ENCODE measurements at regions not wholly inside any gene's neighbourhood (a gene's known extent, or its start where the extent isn't known, plus 50 kb on each side); places are given as distances from the start of the nearest gene placed in this dataset.

GRCh38 chr5:33257807-33258429 is 182.8 kb upstream of the TARS1 start:
- Histone ChIP-seq H3K36me3 (no peaks in the 10 kb centered on the region), H3K9me3 (no peaks in the 10 kb centered on the region), H3K4me3 (no peak overlapping the region), H3K4me1 (no peaks in the 10 kb centered on the region), H3K27ac (no peak overlapping the region), H3K27me3 (no peaks in the 10 kb centered on the region)
- TF ChIP-seq POLR2A (IDR thresholded peaks at IDR 0.05) (no peak), CTCF (IDR thresholded peaks at IDR 0.05) (peak in 2 of 4 experiments; percentile 5 to 24)
- DNase-seq: no peak
- intact Hi-C loops (cut with DNase I; ENCODE audit: low total_unique reads): no loop called here

GRCh38 chr5:33258553-33258952 is 182.2 kb upstream of the TARS1 start:
- TF ChIP-seq CTCF (IDR thresholded peaks at IDR 0.05) (no peak), POLR2A (IDR thresholded peaks at IDR 0.05) (no peak)
- no peak for DNase-seq
- no peaks in the 10 kb centered on the region for H3K27me3 ChIP-seq
- H3K4me3 ChIP-seq: no peak overlapping the region
- H3K36me3 ChIP-seq: no peaks in the 10 kb centered on the region
- no peaks in the 10 kb centered on the region for H3K9me3 ChIP-seq
- H3K27ac ChIP-seq: no peak overlapping the region
- H3K4me1 ChIP-seq: no peaks in the 10 kb centered on the region
- intact Hi-C loops (cut with DNase I; ENCODE audit: low total_unique reads): no loop called here

- TF ChIP-seq POLR2A (IDR thresholded peaks at IDR 0.05): no peak
- no peak for TF ChIP-seq CTCF (IDR thresholded peaks at IDR 0.05)
- Histone ChIP-seq H3K4me3 (no peak overlapping the region), H3K36me3 (no peaks in the 10 kb centered on the region), H3K27me3 (no peaks in the 10 kb centered on the region), H3K4me1 (no peaks in the 10 kb centered on the region), H3K9me3 (peaks cover 0 to 6% of the 10 kb centered on the region in 2 donors), H3K27ac (no peak overlapping the region)
- intact Hi-C loops (cut with DNase I; ENCODE audit: low total_unique reads): no loop called here
- no peak for DNase-seq
These were observed 180.7 kb upstream of the TARS1 start for GRCh38 chr5:33260098-33260497.

- intact Hi-C loops (cut with DNase I; ENCODE audit: low total_unique reads): no loop called here
- H3K4me1 ChIP-seq: no peaks in the 10 kb centered on the region
- TF ChIP-seq CTCF (IDR thresholded peaks at IDR 0.05) (no peak), POLR2A (IDR thresholded peaks at IDR 0.05) (no peak)
- no peak for DNase-seq
- no peak overlapping the region for H3K27ac ChIP-seq
- H3K27me3 ChIP-seq: no peaks in the 10 kb centered on the region
- H3K9me3 ChIP-seq: peaks cover 0 to 6% of the 10 kb centered on the region in 2 donors
- no peak overlapping the region for H3K4me3 ChIP-seq
- no peaks in the 10 kb centered on the region for H3K36me3 ChIP-seq
These were observed 179.5 kb upstream of the TARS1 start for GRCh38 chr5:33261305-33261704.

- Histone ChIP-seq H3K4me1 (no peaks in the 10 kb centered on the region), H3K36me3 (no peaks in the 10 kb centered on the region), H3K9me3 (peaks cover 0 to 6% of the 10 kb centered on the region in 2 donors), H3K4me3 (no peak overlapping the region), H3K27me3 (no peaks in the 10 kb centered on the region), H3K27ac (no peak overlapping the region)
- intact Hi-C loops (cut with DNase I; ENCODE audit: low total_unique reads): no loop called here
- no peak for DNase-seq
- TF ChIP-seq POLR2A (IDR thresholded peaks at IDR 0.05) (no peak), CTCF (IDR thresholded peaks at IDR 0.05) (no peak)
These were observed 179.0 kb upstream of the TARS1 start for GRCh38 chr5:33261747-33262146.

All from uterus (tissue), 3 donors.